ENCODE measurements at regions not wholly inside any gene's neighbourhood (a gene's known extent, or its start where the extent isn't known, plus 50 kb on each side); places are given as distances from the start of the nearest gene placed in this dataset.

DNA sequence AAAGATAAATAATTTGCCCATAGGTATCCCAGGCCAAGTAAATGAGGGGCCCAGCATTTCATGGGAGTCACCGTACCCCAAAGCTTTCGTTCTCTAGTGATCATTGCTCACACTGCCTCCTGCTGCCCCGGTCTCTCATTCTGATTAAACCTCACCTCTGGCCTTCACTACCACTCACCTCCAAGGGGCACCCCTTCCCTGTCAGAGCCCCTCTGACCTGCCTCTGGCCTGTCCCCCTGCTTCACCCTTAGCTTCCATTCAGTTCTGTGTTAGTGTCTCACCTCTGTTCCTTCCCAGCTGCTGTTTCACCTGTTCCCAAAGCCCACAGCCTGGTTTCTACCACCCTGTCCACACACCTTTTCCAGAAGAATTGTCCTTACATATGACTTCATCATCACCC is 150.3 kb upstream of the E2F8 start:
- TF ChIP-seq EZH2 (IDR thresholded peaks at IDR 0.05; ENCODE audit: insufficient read depth, low read length) = no peak
- TF ChIP-seq, protein P1, sequence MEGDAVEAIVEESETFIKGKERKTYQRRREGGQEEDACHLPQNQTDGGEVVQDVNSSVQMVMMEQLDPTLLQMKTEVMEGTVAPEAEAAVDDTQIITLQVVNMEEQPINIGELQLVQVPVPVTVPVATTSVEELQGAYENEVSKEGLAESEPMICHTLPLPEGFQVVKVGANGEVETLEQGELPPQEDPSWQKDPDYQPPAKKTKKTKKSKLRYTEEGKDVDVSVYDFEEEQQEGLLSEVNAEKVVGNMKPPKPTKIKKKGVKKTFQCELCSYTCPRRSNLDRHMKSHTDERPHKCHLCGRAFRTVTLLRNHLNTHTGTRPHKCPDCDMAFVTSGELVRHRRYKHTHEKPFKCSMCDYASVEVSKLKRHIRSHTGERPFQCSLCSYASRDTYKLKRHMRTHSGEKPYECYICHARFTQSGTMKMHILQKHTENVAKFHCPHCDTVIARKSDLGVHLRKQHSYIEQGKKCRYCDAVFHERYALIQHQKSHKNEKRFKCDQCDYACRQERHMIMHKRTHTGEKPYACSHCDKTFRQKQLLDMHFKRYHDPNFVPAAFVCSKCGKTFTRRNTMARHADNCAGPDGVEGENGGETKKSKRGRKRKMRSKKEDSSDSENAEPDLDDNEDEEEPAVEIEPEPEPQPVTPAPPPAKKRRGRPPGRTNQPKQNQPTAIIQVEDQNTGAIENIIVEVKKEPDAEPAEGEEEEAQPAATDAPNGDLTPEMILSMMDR (IDR thresholded peaks at IDR 0.05; ENCODE audit: insufficient read depth, low read depth, low read length) = no peak
